H1 (cell line): ENCODE measurements at regions not wholly inside any gene's neighbourhood (a gene's known extent, or its start where the extent isn't known, plus 50 kb on each side); places are given as distances from the start of the nearest gene placed in this dataset.

Source experiments
- CTCF ChIA-PET: fragments of 300-600 bp; sonication (Branson Sonifier 250); formaldehyde crosslinking; loops from one replicate; lab custom pipeline; 2021; ENCODE audit not compliant: partially characterized antibody; lab: Charles Lee
- POLR2A ChIA-PET: fragments of 300-600 bp; sonication (Branson Sonifier 250); formaldehyde crosslinking; loops from one replicate; lab custom pipeline; 2021; ENCODE audit warnings: inconsistent platforms; ENCODE audit not compliant: partially characterized antibody; lab: Charles Lee
- DNase-seq, 2 experiments: peaks; one replicate each; pipeline versions ENCODE4 v3.0.0 to v3.0.0-alpha.2; 2010 to 2022; ENCODE audit warnings: low spot score in 2 of 2, low read depth in 1 of 2, mixed read lengths in 1 of 2
- FAIRE-seq: peaks from 2 replicates; lab custom pipeline; 2011; peaks lifted over from hg19 to GRCh38; lab: Jason Lieb, UNC
- H2AFZ ChIP-seq: 2 replicates; pipeline ENCODE4 v1.8.1; 2012; ENCODE audit warnings: low read length, inconsistent platforms
- H2AK5ac ChIP-seq: 2 replicates; pipeline ENCODE4 v1.6.1; 2013; ENCODE audit warnings: low read depth, low read length
- H2BK120ac ChIP-seq: replicated peaks from 2 replicates; pipeline ENCODE3; 2013; ENCODE audit warnings: low read depth, low read length, inconsistent platforms
- H2BK12ac ChIP-seq: 2 replicates; pipeline ENCODE4 v1.6.1; 2013; ENCODE audit warnings: low read depth, low read length
- H2BK15ac ChIP-seq: 2 replicates; pipeline ENCODE4 v1.6.1; 2013; ENCODE audit warnings: low read length
- H2BK20ac ChIP-seq: 2 replicates; pipeline ENCODE4 v1.6.1; 2013; ENCODE audit warnings: low read length
- H2BK5ac ChIP-seq: 2 replicates; pipeline ENCODE4 v1.6.1; 2013; ENCODE audit warnings: low read depth, low read length
- H3K14ac ChIP-seq: 2 replicates; pipeline ENCODE4 v1.6.1; 2013; ENCODE audit warnings: inconsistent platforms; ENCODE audit not compliant: insufficient read length
- H3K18ac ChIP-seq: 2 replicates; pipeline ENCODE4 v1.6.1; 2013; ENCODE audit warnings: low read length; ENCODE audit errors: extremely low read depth
- H3K23ac ChIP-seq: 2 replicates; pipeline ENCODE4 v1.6.1; 2013; ENCODE audit warnings: inconsistent platforms; ENCODE audit not compliant: insufficient read length
- H3K23me2 ChIP-seq: 2 replicates; pipeline ENCODE4 v1.6.1; 2013; ENCODE audit warnings: low read depth, low read length
- H3K27ac ChIP-seq: 2 replicates; pipeline ENCODE4 v1.6.1; 2011; ENCODE audit warnings: low read depth, low read length, inconsistent platforms
- H3K27me3 ChIP-seq, 4 experiments: replicated peaks in 1 of 4; 1 replicate in 1 of 4; 2 replicates in 3 of 4; pipeline versions ENCODE4 v1.6.1 to v1.8.1; 2011 to 2013; ENCODE audit warnings: low read length in 3 of 4, mild to moderate bottlenecking in 3 of 4, inconsistent platforms in 2 of 4, mixed read lengths in 2 of 4, moderate library complexity in 1 of 4; ENCODE audit not compliant: control insufficient read depth in 3 of 4, insufficient read depth in 3 of 4; ENCODE audit errors: extremely low read depth in 1 of 4
- H3K36me3 ChIP-seq, 4 experiments: 2 replicates each; pipeline versions ENCODE4 v1.6.1 to v1.8.1; 2011 to 2013; ENCODE audit warnings: mild to moderate bottlenecking in 4 of 4, low read length in 3 of 4, moderate library complexity in 2 of 4, control low read depth in 1 of 4, inconsistent platforms in 1 of 4; ENCODE audit not compliant: insufficient read depth in 4 of 4, control insufficient read depth in 2 of 4
- H3K4ac ChIP-seq: replicated peaks from 2 replicates; pipeline ENCODE3; 2013; ENCODE audit warnings: low read length, low read depth, mixed read lengths, inconsistent platforms; ENCODE audit not compliant: insufficient read length
- H3K4me1 ChIP-seq, 4 experiments: replicated peaks in 1 of 4; 1 replicate in 1 of 4; 2 replicates in 3 of 4; pipeline versions ENCODE4 v1.6.1 to v1.8.1; 2011 to 2013; ENCODE audit warnings: low read length in 3 of 4, inconsistent platforms in 2 of 4, mixed read lengths in 1 of 4; ENCODE audit not compliant: insufficient read depth in 4 of 4, control insufficient read depth in 3 of 4
- H3K4me2 ChIP-seq, 2 experiments: 2 replicates each; pipeline versions ENCODE4 v1.6.1 to v1.8.1; 2011 to 2013; ENCODE audit warnings: low read depth in 2 of 2, low read length in 2 of 2, control low read depth in 1 of 2, inconsistent platforms in 1 of 2, mild to moderate bottlenecking in 1 of 2; ENCODE audit not compliant: insufficient read depth in 1 of 2
- H3K4me3 ChIP-seq, 4 experiments: fragments of 200-600, 300-600 bp in 1 of 4; sonication (generic), shearing (Covaris generic), sonication (Bioruptor Twin) in 1 of 4; 2 replicates each; pipeline versions ENCODE4 v1.5.1 to v1.8.1; 2011 to 2016; ENCODE audit warnings: low read length in 4 of 4, low read depth in 3 of 4, control low read depth in 2 of 4, inconsistent platforms in 2 of 4, mild to moderate bottlenecking in 2 of 4, mixed read lengths in 1 of 4, moderate library complexity in 1 of 4; ENCODE audit not compliant: insufficient read depth in 2 of 4; ENCODE audit errors: extremely low read depth in 1 of 4
- H3K56ac ChIP-seq: replicated peaks from 2 replicates; pipeline ENCODE3; 2013; ENCODE audit warnings: low read depth, mild to moderate bottlenecking, mixed read lengths, low read length, inconsistent platforms; ENCODE audit not compliant: insufficient read length
- H3K79me1 ChIP-seq: 2 replicates; pipeline ENCODE4 v1.6.1; 2013; ENCODE audit warnings: low read depth, low read length, control low read depth
- H3K79me2 ChIP-seq, 2 experiments: 2 replicates each; pipeline versions ENCODE4 v1.6.1 to v1.8.1; 2012 to 2013; ENCODE audit warnings: low read length in 2 of 2, mild to moderate bottlenecking in 2 of 2, inconsistent platforms in 1 of 2; ENCODE audit not compliant: insufficient read depth in 2 of 2, control insufficient read depth in 1 of 2
- H3K9ac ChIP-seq, 4 experiments: replicated peaks in 1 of 4; 1 replicate in 1 of 4; 2 replicates in 3 of 4; pipeline versions ENCODE4 v1.6.1 to v1.8.1; 2011 to 2013; ENCODE audit warnings: low read depth in 3 of 4, low read length in 3 of 4, control low read depth in 2 of 4, mild to moderate bottlenecking in 2 of 4, moderate library complexity in 2 of 4, inconsistent platforms in 1 of 4; ENCODE audit errors: extremely low read depth in 1 of 4
- H3K9me3 ChIP-seq, 2 experiments: 2 replicates each; pipeline versions ENCODE4 v1.6.1 to v1.8.1; 2012 to 2013; ENCODE audit warnings: mild to moderate bottlenecking in 2 of 2, moderate library complexity in 2 of 2, control low read depth in 1 of 2, inconsistent platforms in 1 of 2, low read depth in 1 of 2, low read length in 1 of 2, mixed read lengths in 1 of 2; ENCODE audit not compliant: insufficient read depth in 2 of 2
- H4K20me1 ChIP-seq, 2 experiments: replicated peaks in 1 of 2; 2 replicates each; pipeline versions ENCODE3 to v1.8.1; 2011 to 2013; ENCODE audit warnings: inconsistent platforms in 2 of 2, low read length in 2 of 2, mild to moderate bottlenecking in 1 of 2; ENCODE audit not compliant: insufficient read depth in 2 of 2, control insufficient read depth in 1 of 2
- H4K5ac ChIP-seq: 2 replicates; pipeline ENCODE4 v1.6.1; 2013; ENCODE audit warnings: low read length, low read depth, mixed read lengths, inconsistent platforms; ENCODE audit not compliant: insufficient read length
- H4K8ac ChIP-seq: 2 replicates; pipeline ENCODE4 v1.8.0; 2013; ENCODE audit warnings: mild to moderate bottlenecking, moderate library complexity, low read length, inconsistent platforms; ENCODE audit not compliant: insufficient read depth; ENCODE audit errors: extremely low read depth
- H4K91ac ChIP-seq: replicated peaks from 2 replicates; pipeline ENCODE3; 2013; ENCODE audit warnings: low read length, mixed read lengths, inconsistent platforms; ENCODE audit not compliant: insufficient read length
- BCL11A ChIP-seq, 2 experiments: IDR thresholded peaks; one replicate each; pipeline ENCODE4 v1.6.1; 2011; ENCODE audit warnings: low read depth in 2 of 2, low read length in 2 of 2, mild to moderate bottlenecking in 2 of 2
- CTCF ChIP-seq, 3 experiments: IDR thresholded peaks; 1 replicate in 2 of 3; 2 replicates in 1 of 3; pipeline versions ENCODE4 v1.5.1 to v1.6.1; 2011; ENCODE audit warnings: low read length in 3 of 3, mild to moderate bottlenecking in 3 of 3, inconsistent platforms in 2 of 3, low read depth in 1 of 3, moderate library complexity in 1 of 3; ENCODE audit not compliant: insufficient read depth in 1 of 3; ENCODE audit errors: control extremely low read depth in 1 of 3
- EGR1 ChIP-seq: IDR thresholded peaks from 2 replicates; pipeline ENCODE4 v1.6.1; 2011; ENCODE audit warnings: low read depth, low read length, borderline replicate concordance
- EP300 ChIP-seq, 2 experiments: IDR thresholded peaks; 1 replicate in 1 of 2; 2 replicates in 1 of 2; pipeline ENCODE4 v1.6.1; 2011 to 2012; ENCODE audit warnings: low read depth in 2 of 2, low read length in 2 of 2, mild to moderate bottlenecking in 2 of 2, borderline replicate concordance in 1 of 2, inconsistent platforms in 1 of 2, moderate library complexity in 1 of 2
- HDAC2 ChIP-seq, 2 experiments: fragments of 300-600 bp in 1 of 2; sonication (generic) in 1 of 2; IDR thresholded peaks; 2 replicates each; pipeline ENCODE4 v1.6.1; 2011 to 2012; ENCODE audit warnings: low read depth in 2 of 2, low read length in 2 of 2, mild to moderate bottlenecking in 2 of 2, moderate library complexity in 2 of 2, borderline replicate concordance in 1 of 2, inconsistent platforms in 1 of 2
- RAD21 ChIP-seq, 2 experiments: IDR thresholded peaks in 1 of 2; conservative IDR thresholded peaks in 1 of 2; 2 replicates each; pipeline ENCODE4 v1.6.1; 2011; ENCODE audit warnings: low read depth in 2 of 2, low read length in 2 of 2, improper control_type of control experiment in 1 of 2, inconsistent platforms in 1 of 2, mild to moderate bottlenecking in 1 of 2, moderate library complexity in 1 of 2
- RFX5 ChIP-seq: IDR thresholded peaks from 2 replicates; pipeline ENCODE4 v1.6.1; 2011; ENCODE audit warnings: low read depth, low read length, improper control_type of control experiment, borderline replicate concordance
- RNF2 ChIP-seq: fragments of 200-900, 300-1000 bp; sonication (generic); IDR thresholded peaks from 2 replicates; pipeline ENCODE4 v1.7.1; 2016; ENCODE audit warnings: borderline replicate concordance, low read depth, mild to moderate bottlenecking, antibody characterized with exemption, low read length; ENCODE audit not compliant: poor library complexity, severe bottlenecking; ENCODE audit errors: missing control alignments
- TEAD4 ChIP-seq: IDR thresholded peaks from 2 replicates; pipeline ENCODE4 v1.6.1; 2012; ENCODE audit warnings: low read depth, low read length, inconsistent platforms, mixed read lengths
- ZNF274 ChIP-seq: IDR thresholded peaks from 2 replicates; pipeline ENCODE4 v1.7.0; 2012; ENCODE audit warnings: low read length, borderline replicate concordance; ENCODE audit errors: extremely low read depth
- WGBS, 2 experiments: shearing (Covaris generic) in 1 of 2; methylation state at CpG; one replicate each; pipeline versions ENCODE4 v1.1.6 to v1.1.7; 2013 to 2015; ENCODE audit warnings: low lambda C conversion rate in 2 of 2, mixed read lengths in 2 of 2, inconsistent platforms in 1 of 2, low coverage in 1 of 2, missing lambda C conversion rate in 1 of 2; ENCODE audit not compliant: insufficient replicate concordance in 2 of 2, insufficient coverage in 1 of 2, insufficient read length in 1 of 2; ENCODE audit errors: extremely low coverage in 1 of 2, missing lambda C conversion rate in 1 of 2; 5-methylcytosine and 5-hydroxymethylcytosine counted together

GRCh38 chr2:217412721-217413120 lies 552.9 kb upstream of the TNP1 start:
- H3K4me1 ChIP-seq: no peaks in the 10 kb centered on the region
- 91% methylated on average over 4 of the region's 4 CpGs; no CpG with 5 or more reads in 1 of the 2 experiments for WGBS, 2 experiments
- POLR2A ChIA-PET: no interaction called here
- no peak overlapping the region for H2BK5ac ChIP-seq
- no peak overlapping the region for H3K18ac ChIP-seq
- no peaks in the 10 kb centered on the region for H3K79me1 ChIP-seq
- H2AK5ac ChIP-seq: no peak overlapping the region
- CTCF ChIA-PET: interaction anchor here (0.8 to 1.6 kb wide), 3 partner anchors 46 to 307 kb away, joined by 3 to 6 read pairs (median 3); no protein-coding TSS in a partner anchor
- no peak overlapping the region for H4K8ac ChIP-seq
- no peak overlapping the region for H3K56ac ChIP-seq
- H2BK15ac ChIP-seq: no peak overlapping the region
- H3K14ac ChIP-seq: no peak overlapping the region
- no peaks in the 10 kb centered on the region for H3K36me3 ChIP-seq
- no peak overlapping the region for H4K5ac ChIP-seq
- no peak overlapping the region for H2BK120ac ChIP-seq
- no peaks in the 10 kb centered on the region for H4K20me1 ChIP-seq
- H3K4me3 ChIP-seq: no peak overlapping the region
- no peak overlapping the region for H2AFZ ChIP-seq
- no peak overlapping the region for H3K9ac ChIP-seq
- no peak overlapping the region for H3K4me2 ChIP-seq
- H3K79me2 ChIP-seq: no peaks in the 10 kb centered on the region
- no peak overlapping the region for H4K91ac ChIP-seq
- no peaks in the 10 kb centered on the region for H3K27me3 ChIP-seq
- no peak overlapping the region for H3K23ac ChIP-seq
- H3K4ac ChIP-seq: no peak overlapping the region
- no peak overlapping the region for H3K27ac ChIP-seq
- FAIRE-seq (no peak), DNase-seq (no peak)
- H3K23me2 ChIP-seq: no peaks in the 10 kb centered on the region
- no peak overlapping the region for H2BK20ac ChIP-seq
- no peak overlapping the region for H2BK12ac ChIP-seq
- no peaks in the 10 kb centered on the region for H3K9me3 ChIP-seq
- TF ChIP-seq TEAD4 (no peak), EP300 (IDR thresholded peaks at IDR 0.05; ENCODE audit: borderline replicate concordance in 1 of 2, low read depth in 2 of 2, low read length in 2 of 2) (no peak), RAD21 (IDR thresholded peaks at IDR 0.05 in 1 of 2, conservative IDR thresholded peaks at IDR 0.05 in 1 of 2; ENCODE audit: low read depth in 2 of 2, low read length in 2 of 2) (no peak), RNF2 (no peak), EGR1 (no peak), CTCF (IDR thresholded peaks at IDR 0.05; ENCODE audit: control extremely low read depth in 1 of 3, insufficient read depth in 1 of 3, low read depth in 1 of 3, low read length in 3 of 3) (no peak), BCL11A (IDR thresholded peaks at IDR 0.05; ENCODE audit: low read depth in 2 of 2, low read length in 2 of 2) (no peak), RFX5 (no peak), ZNF274 (no peak), HDAC2 (IDR thresholded peaks at IDR 0.05; ENCODE audit: borderline replicate concordance in 1 of 2, low read depth in 2 of 2, low read length in 2 of 2) (no peak)
